ENCODE measurements at regions not wholly inside any gene's neighbourhood (a gene's known extent, or its start where the extent isn't known, plus 50 kb on each side); places are given as distances from the start of the nearest gene placed in this dataset.

DNA sequence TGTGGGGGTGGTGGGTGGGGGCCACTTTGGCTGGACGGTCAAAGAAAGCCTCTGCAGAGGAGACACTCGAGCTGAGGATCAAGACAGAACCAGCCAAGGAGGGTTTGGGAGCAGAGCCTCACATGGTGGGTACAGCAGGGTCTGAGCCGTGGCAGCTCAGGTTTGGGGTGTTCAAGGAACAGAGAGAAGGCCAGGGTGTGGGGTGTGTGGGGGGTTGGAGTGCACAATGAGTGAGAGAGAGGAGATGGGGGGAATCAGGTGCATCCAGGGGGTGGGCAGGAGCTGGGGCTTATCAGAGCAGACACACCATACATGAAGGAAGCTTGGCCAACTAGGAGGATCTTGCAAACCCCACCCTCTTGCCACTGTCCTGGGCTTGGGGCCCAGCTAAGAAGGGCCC, 140.0 kb downstream of the NSG2 start:
- H3K27me3 ChIP-seq: peaks cover 18% of the 10 kb centered on the region
- no peak overlapping the region for H3K4me3 ChIP-seq
- TF ChIP-seq CTCF (IDR thresholded peaks at IDR 0.05): no peak
- no peak for TF ChIP-seq POLR2AphosphoS5 (IDR thresholded peaks at IDR 0.05)
- no peak for TF ChIP-seq EP300 (IDR thresholded peaks at IDR 0.05)
- TF ChIP-seq POLR2A (IDR thresholded peaks at IDR 0.05): no peak
- ATAC-seq: no peak
- H3K9me3 ChIP-seq: no peaks in the 10 kb centered on the region
- H3K27ac ChIP-seq: no peak overlapping the region
- WGBS, 2 donors (ENCODE audit: low coverage in 1 of 2): 74 to 77% methylated on average over 3 of the region's 3 CpGs
- no peaks in the 10 kb centered on the region for H3K4me1 ChIP-seq
- H3K36me3 ChIP-seq: no peaks in the 10 kb centered on the region

GRCh38 chr5:174186096-174186695, 140.7 kb downstream of the NSG2 start:
- Histone ChIP-seq H3K9me3 (no peaks in the 10 kb centered on the region), H3K27ac (no peak overlapping the region), H3K36me3 (no peaks in the 10 kb centered on the region), H3K4me1 (no peaks in the 10 kb centered on the region), H3K4me3 (no peak overlapping the region), H3K27me3 (peaks cover 24% of the 10 kb centered on the region)
- no peak for TF ChIP-seq POLR2AphosphoS5 (IDR thresholded peaks at IDR 0.05)
- no peak for TF ChIP-seq POLR2A (IDR thresholded peaks at IDR 0.05)
- TF ChIP-seq CTCF (IDR thresholded peaks at IDR 0.05): no peak
- no peak for TF ChIP-seq EP300 (IDR thresholded peaks at IDR 0.05)
- ATAC-seq: no peak
- WGBS, 2 donors (ENCODE audit: low coverage in 1 of 2): 87 to 90% methylated on average over 2 to 4 of the region's 10 CpGs

DNA sequence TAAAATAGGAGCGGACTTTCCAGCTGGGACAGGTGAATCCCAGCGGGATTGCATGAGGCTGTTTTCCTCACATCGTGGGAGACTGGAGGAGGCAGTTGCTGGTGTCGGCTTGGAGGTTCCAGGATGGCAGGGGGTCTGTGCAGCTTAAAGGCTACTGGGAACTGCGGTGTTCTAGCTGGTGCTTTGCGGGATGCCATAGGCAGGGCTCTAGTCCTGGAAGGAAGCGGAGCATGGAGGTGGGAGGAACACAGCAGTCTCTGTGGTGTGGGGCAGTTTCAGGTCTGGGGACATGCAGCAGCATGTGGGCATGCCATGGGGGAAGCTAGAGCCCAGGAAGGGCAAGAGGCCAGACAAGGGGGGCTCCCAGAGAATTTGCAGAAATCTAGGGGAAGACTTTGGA, 141.5 kb downstream of the NSG2 start:
- no peaks in the 10 kb centered on the region for H3K36me3 ChIP-seq
- H3K4me1 ChIP-seq: no peaks in the 10 kb centered on the region
- no peaks in the 10 kb centered on the region for H3K9me3 ChIP-seq
- 90 to 100% methylated on average over 1 to 2 of the region's 7 CpGs for WGBS, 2 donors (ENCODE audit: low coverage in 1 of 2)
- H3K27ac ChIP-seq: no peak overlapping the region
- no peak for TF ChIP-seq CTCF (IDR thresholded peaks at IDR 0.05)
- TF ChIP-seq EP300 (IDR thresholded peaks at IDR 0.05): no peak
- no peak for TF ChIP-seq POLR2A (IDR thresholded peaks at IDR 0.05)
- TF ChIP-seq POLR2AphosphoS5 (IDR thresholded peaks at IDR 0.05): no peak
- peaks cover 29% of the 10 kb centered on the region for H3K27me3 ChIP-seq
- ATAC-seq: no peak
- no peak overlapping the region for H3K4me3 ChIP-seq

- TF ChIP-seq EP300 (IDR thresholded peaks at IDR 0.05) (no peak), POLR2AphosphoS5 (IDR thresholded peaks at IDR 0.05) (no peak), CTCF (IDR thresholded peaks at IDR 0.05) (no peak), POLR2A (IDR thresholded peaks at IDR 0.05) (no peak)
- Histone ChIP-seq H3K4me1 (no peaks in the 10 kb centered on the region), H3K27ac (no peak overlapping the region), H3K9me3 (no peaks in the 10 kb centered on the region), H3K27me3 (peaks cover 34% of the 10 kb centered on the region), H3K36me3 (no peaks in the 10 kb centered on the region), H3K4me3 (no peak overlapping the region)
- ATAC-seq: no peak
- WGBS, 2 donors (ENCODE audit: low coverage in 1 of 2): 85% methylated on average over 5 of the region's 6 CpGs; no CpG with 5 or more reads in 1 of the 2 donors
Measured at GRCh38 chr5:174187481-174187880, 142.0 kb downstream of the NSG2 start.

GRCh38 chr5:174188295-174188694, 142.8 kb downstream of the NSG2 start:
- H3K36me3 ChIP-seq: no peaks in the 10 kb centered on the region
- H3K27ac ChIP-seq: no peak overlapping the region
- no peaks in the 10 kb centered on the region for H3K4me1 ChIP-seq
- H3K27me3 ChIP-seq: peaks cover 42% of the 10 kb centered on the region
- TF ChIP-seq POLR2AphosphoS5 (IDR thresholded peaks at IDR 0.05) (no peak), POLR2A (IDR thresholded peaks at IDR 0.05) (no peak), CTCF (IDR thresholded peaks at IDR 0.05) (no peak), EP300 (IDR thresholded peaks at IDR 0.05) (no peak)
- ATAC-seq: no peak
- H3K9me3 ChIP-seq: no peaks in the 10 kb centered on the region
- H3K4me3 ChIP-seq: no peak overlapping the region
- 63 to 73% methylated on average over 1 of the region's 1 CpG for WGBS, 2 donors (ENCODE audit: low coverage in 1 of 2)

Measured in gastroesophageal sphincter (tissue), 4 donors.